CD4-positive, alpha-beta T cell treated with Interleukin-10 for 1 hour (primary cell): ENCODE measurements at regions not wholly inside any gene's neighbourhood (a gene's known extent, or its start where the extent isn't known, plus 50 kb on each side); places are given as distances from the start of the nearest gene placed in this dataset.

Experiments used
- DNase-seq: peaks from one replicate; pipeline ENCODE4 v3.0.0-alpha.2; 2020

- DNase-seq, result peak; percentile 51
Observed at GRCh38 chr10:6669269-6669859, 89.3 kb upstream of the PRKCQ start.

- peak; percentile 40 for DNase-seq
Observed at GRCh38 chr10:6667679-6668270, 87.7 kb upstream of the PRKCQ start.

- no peak for DNase-seq
Observed at GRCh38 chr10:6667150-6667549, 87.1 kb upstream of the PRKCQ start.

DNA sequence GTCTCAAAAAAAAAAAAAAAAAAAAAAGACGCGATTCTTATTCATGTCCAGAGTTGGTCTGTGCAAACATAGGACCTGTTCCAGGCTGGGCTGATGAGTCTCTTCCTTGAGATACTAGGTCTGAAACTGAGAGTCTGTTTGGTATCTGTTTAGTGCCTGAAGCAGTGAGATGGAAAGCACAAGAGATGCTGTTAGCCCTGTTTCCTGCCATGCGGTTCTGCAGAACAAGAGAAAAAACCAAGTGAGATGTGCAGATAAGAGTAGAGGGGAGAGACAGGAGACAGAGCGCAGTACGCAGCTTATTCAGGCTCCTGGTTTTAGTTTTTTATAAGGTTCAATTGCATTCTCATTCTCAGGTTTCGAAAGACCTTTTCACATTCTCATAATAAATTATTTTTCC, 85.8 kb upstream of the PRKCQ start:
- peak; percentile 61 for DNase-seq

- DNase-seq, result no peak
Observed at GRCh38 chr10:6660460-6660859, 80.4 kb upstream of the PRKCQ start.

DNA sequence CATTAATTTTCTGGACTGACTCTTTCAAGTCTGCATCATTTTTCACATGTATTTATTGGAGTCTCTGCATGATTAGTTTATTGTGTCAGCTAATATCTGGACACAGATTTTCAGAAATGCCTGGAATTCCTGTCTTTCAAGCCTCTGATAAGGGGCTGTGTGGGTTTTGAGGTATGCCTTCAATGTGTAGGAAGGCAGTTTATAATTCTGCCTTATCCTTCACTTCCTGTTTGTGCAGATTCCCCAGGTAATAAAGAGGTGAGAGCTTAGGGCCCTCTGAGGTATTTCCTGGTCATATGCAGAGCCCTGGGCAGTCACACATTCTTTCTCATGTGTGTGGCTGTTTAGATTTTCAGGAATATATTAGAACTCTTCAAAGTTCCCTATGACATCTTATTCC, 79.4 kb upstream of the PRKCQ start:
- no peak for DNase-seq

DNA sequence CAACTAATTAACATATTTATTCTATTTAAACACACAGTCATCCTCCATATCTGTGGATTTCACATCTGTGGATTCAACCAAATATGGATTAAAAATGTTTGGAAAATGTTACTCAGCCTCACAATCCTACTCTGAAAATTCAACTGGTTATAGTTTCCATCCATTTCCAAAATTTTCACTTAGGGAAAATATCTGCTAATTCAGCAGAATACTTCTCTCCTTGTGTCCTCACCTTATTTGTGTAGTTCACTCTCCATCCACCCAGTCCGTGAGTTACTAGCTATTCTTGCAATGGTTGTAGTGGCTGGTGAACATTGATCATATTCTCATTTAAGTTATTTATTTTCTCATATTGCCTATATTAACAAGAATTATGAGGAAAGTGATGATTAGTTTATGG, 77.6 kb upstream of the PRKCQ start:
- DNase-seq, result no peak

DNA sequence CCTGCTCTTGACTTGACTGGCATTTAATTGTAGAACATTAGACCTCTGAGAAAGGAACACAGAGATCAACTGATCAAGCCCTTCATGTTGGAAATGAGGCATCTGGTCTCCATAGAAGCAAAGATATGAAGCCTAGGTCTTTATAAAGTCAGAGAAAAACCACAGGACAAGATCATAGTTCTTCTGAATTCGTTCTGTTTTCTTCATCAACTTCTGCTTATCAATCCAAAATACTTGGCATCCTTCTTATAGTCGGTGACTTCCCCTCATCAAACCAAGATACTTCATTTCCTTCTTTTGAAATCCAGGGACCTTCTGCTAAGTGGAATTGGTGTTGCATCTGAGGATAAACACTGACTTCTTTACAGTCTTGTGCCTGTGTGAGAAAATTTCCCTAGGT, 77.1 kb upstream of the PRKCQ start:
- no peak for DNase-seq

GRCh38 chr10:6654571-6654970, 74.5 kb upstream of the PRKCQ start:
- no peak for DNase-seq

DNA sequence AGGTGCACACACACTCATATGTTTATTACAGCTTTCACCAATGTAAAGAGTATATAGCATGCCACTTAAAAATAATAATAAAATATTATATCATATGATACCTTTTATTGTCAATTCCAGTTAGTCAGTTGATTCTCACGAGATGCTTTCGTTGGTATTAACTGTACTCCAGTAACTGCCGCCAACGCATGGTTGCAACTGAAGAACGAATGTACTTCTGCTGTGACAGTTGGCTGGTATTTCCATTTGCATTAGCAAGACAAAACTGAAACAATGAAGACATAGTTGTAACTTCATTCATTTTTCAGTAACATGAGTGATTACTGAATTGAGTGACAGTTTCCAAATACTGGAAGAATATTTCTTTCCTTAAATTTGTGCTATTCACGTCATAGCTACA, 70.5 kb upstream of the PRKCQ start:
- no peak for DNase-seq

- no peak for DNase-seq
Observed at GRCh38 chr10:6649903-6650302, 69.8 kb upstream of the PRKCQ start.

GRCh38 chr10:6648894-6649720, 69.0 kb upstream of the PRKCQ start:
- no peak for DNase-seq

DNA sequence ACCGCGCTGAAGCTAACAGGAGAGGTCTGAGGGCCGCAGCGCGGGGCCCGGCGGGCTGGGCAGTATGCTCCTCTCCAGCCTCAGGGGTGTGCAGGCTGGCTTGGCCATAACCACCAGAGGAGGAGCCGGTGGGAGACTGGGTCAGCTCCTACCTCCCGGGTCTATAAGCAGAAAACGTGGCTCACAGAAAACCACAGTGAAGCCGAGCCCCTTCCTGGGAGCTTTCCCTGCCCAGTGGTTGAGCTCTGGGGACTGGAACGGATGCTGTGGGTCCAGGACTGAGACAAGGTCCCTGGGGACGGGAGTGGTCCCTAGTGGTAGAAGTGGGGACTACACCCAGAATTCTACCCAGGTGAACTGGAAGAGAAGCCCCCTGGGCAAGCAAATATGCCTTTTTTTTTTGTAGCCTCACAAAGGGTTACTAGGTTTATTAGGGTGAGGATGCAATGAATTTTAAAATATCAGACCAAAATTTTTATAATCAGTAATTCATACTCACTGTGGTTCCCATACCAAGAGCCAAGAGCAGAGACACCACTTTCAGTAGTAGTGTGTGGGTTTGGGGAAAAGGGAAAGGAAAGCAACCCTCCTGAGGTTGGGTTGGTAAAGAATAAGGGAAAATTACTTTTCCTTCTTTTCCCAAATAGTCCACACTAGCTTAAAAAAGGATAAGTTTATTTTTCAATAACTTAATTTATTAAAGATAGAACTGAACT, 67.9 kb upstream of the PRKCQ start:
- DNase-seq, result peak; percentile 80

GRCh38 chr10:6643962-6644361, 63.9 kb upstream of the PRKCQ start:
- peak; percentile 14 for DNase-seq

DNA sequence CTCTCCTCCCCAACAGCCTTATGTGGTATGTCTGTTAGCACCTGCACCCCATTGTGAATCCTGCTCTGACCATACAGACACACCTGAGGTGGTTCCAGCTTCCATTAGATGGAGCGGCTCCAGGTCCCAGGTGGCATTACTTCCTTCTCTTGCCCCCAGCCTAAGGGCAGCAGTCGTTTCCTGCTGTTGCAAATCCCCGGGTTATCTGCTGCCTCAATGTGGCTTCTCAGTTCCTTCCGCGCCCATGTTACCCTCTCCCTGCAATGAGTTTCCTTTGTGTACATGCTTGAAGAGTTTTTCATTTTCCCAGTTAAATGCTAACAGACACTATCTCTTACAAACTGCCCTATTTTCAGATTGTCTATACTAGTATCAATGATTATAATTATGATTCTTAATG, 62.8 kb upstream of the PRKCQ start:
- DNase-seq, result no peak

DNA sequence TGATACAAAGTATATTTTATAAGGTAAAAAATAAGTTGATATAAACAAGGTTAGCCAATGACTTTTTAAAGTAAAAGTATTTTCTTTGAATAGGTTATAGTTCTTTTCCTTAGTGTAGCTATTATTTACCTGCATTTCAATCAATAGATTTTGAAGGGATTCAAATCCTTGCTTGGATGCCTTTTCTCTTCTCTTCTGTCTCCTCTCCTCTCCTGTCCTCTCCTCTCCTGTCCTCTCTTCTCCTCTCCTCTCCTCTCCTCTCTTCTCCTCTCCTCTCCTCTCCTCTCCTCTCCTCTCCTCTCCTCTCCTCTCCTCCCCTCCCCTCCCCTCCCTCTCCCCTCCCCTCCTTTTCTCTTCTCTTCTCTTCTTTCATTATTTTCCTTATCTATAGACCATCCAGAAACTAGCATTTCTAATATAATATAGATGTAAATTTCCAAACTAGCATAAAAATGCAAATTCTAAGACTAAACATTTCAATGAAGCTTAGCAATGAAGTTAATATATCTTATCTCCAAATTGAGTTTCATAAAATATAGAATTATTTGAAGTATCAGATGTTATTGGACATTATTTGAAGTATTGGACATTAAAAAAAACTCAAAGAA, 60.5 kb upstream of the PRKCQ start:
- no peak for DNase-seq

DNA sequence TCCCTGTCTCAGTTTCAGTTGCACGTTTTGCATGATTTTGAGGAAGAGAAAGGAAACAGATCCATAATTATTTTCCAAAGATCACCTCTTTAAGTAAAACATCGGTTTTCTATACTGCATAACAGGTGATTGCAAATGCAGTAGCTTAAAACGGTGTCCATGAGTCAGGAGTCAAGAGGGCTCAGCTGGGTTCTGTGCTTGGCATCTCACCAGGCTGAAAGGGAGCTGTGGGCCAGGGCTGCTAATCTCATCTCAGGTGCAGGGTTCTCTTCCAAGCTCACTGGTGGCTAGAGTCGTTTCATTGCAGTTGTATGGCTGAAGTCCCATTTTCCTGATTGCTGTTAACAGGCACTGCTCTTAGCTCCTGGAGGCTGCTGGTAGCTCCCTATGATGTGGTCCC, 57.0 kb upstream of the PRKCQ start:
- no peak for DNase-seq

- DNase-seq, result no peak
Observed at GRCh38 chr10:6635784-6636183, 55.7 kb upstream of the PRKCQ start.
